Endodermal cell (in vitro differentiated cells): ENCODE measurements at regions not wholly inside any gene's neighbourhood (a gene's known extent, or its start where the extent isn't known, plus 50 kb on each side); places are given as distances from the start of the nearest gene placed in this dataset.
A peak's percentile ranks its signal among the peaks of the same experiment; 100 is the strongest.

Experiments used
- DNase-seq: peaks from one replicate; pipeline ENCODE4 v3.0.0-alpha.2; 2017
- H3K27ac ChIP-seq: 2 replicates; pipeline ENCODE4 v1.5.1; 2013; ENCODE audit warnings: mild to moderate bottlenecking, low read depth, low read length, moderate library complexity
- H3K27me3 ChIP-seq: 2 replicates; pipeline ENCODE4 v1.6.1; 2013; ENCODE audit warnings: mild to moderate bottlenecking, low read length, moderate library complexity; ENCODE audit not compliant: insufficient read depth, control insufficient read depth, poor library complexity, severe bottlenecking
- H3K36me3 ChIP-seq: 2 replicates; pipeline ENCODE4 v1.7.0; 2013; ENCODE audit warnings: mild to moderate bottlenecking, low read length, moderate library complexity; ENCODE audit not compliant: control insufficient read depth, insufficient read depth
- H3K4me1 ChIP-seq: one replicate; pipeline ENCODE4 v1.7.0; 2013; ENCODE audit warnings: low read length; ENCODE audit not compliant: control insufficient read depth, insufficient read depth
- H3K4me3 ChIP-seq: 2 replicates; pipeline ENCODE4 v1.5.1; 2013; ENCODE audit warnings: mild to moderate bottlenecking, low read length, moderate library complexity
- H3K9ac ChIP-seq: 2 replicates; pipeline ENCODE4 v1.6.1; 2013; ENCODE audit warnings: mild to moderate bottlenecking, low read length, moderate library complexity; ENCODE audit not compliant: poor library complexity, severe bottlenecking; ENCODE audit errors: extremely low read depth
- H3K9me3 ChIP-seq: 2 replicates; pipeline ENCODE4 v1.6.1; 2013; ENCODE audit warnings: mild to moderate bottlenecking, low read length, moderate library complexity; ENCODE audit not compliant: control insufficient read depth
- H3K27ac Mint-ChIP-seq: 2 replicates; pipeline ENCODE4 v1.8.0; 2020; ENCODE audit warnings: mixed read lengths
- H3K27me3 Mint-ChIP-seq: 2 replicates; pipeline ENCODE4 v1.8.0; 2021; ENCODE audit warnings: mild to moderate bottlenecking, mixed read lengths; ENCODE audit not compliant: insufficient read depth
- H3K36me3 Mint-ChIP-seq: 2 replicates; pipeline ENCODE4 v1.8.0; 2020; ENCODE audit warnings: low read depth, mixed read lengths
- H3K4me1 Mint-ChIP-seq: 2 replicates; pipeline ENCODE4 v1.8.0; 2020; ENCODE audit warnings: mixed read lengths
- H3K4me3 Mint-ChIP-seq: 2 replicates; pipeline ENCODE4 v1.8.0; 2020; ENCODE audit warnings: mild to moderate bottlenecking, moderate library complexity, mixed read lengths
- H3K9me3 Mint-ChIP-seq: 2 replicates; pipeline ENCODE4 v1.8.0; 2020; ENCODE audit warnings: mild to moderate bottlenecking, mixed read lengths
- CTCF ChIP-seq: fragments of 200-600 bp; sonication (generic); conservative IDR thresholded peaks from 2 replicates; pipeline ENCODE4 v1.5.0; 2021; ENCODE audit warnings: antibody characterized with exemption, mild to moderate bottlenecking
- WGBS, 2 experiments: methylation state at CpG; one replicate each; pipeline versions ENCODE4 v1.1.5 to v1.1.7; 2013; ENCODE audit warnings: missing lambda C conversion rate in 2 of 2, mixed read lengths in 1 of 2; ENCODE audit not compliant: insufficient coverage in 1 of 2, insufficient read length in 1 of 2; 5-methylcytosine and 5-hydroxymethylcytosine counted together

- H3K9me3 Mint-ChIP-seq: no peaks in the 10 kb centered on the region
- H3K36me3 Mint-ChIP-seq: no peaks in the 10 kb centered on the region
- H3K4me1 Mint-ChIP-seq: no peaks in the 10 kb centered on the region
- no peak overlapping the region for H3K27ac Mint-ChIP-seq
- no peaks in the 10 kb centered on the region for H3K4me1 ChIP-seq
- TF ChIP-seq CTCF: no peak
- no peak overlapping the region for H3K4me3 Mint-ChIP-seq
- no peak for DNase-seq
- H3K9ac ChIP-seq: no peak overlapping the region
- 79 to 84% methylated on average over 1 to 2 of the region's 2 CpGs for WGBS, 2 experiments
- H3K27me3 Mint-ChIP-seq: no peaks in the 10 kb centered on the region
- H3K4me3 ChIP-seq: no peak overlapping the region
- H3K36me3 ChIP-seq: no peaks in the 10 kb centered on the region
- H3K27ac ChIP-seq: no peak overlapping the region
- no peaks in the 10 kb centered on the region for H3K9me3 ChIP-seq
- H3K27me3 ChIP-seq: no peaks in the 10 kb centered on the region
Measured at GRCh38 chr3:162348912-162349311, 852.3 kb downstream of the OTOL1 start.

GRCh38 chr3:162353414-162353813 is 856.8 kb downstream of the OTOL1 start:
- no peak overlapping the region for H3K27ac ChIP-seq
- no peak overlapping the region for H3K9ac ChIP-seq
- TF ChIP-seq CTCF: peak; percentile 14
- Mint-ChIP-seq H3K27me3 (no peaks in the 10 kb centered on the region), H3K36me3 (no peaks in the 10 kb centered on the region), H3K4me1 (no peaks in the 10 kb centered on the region), H3K4me3 (no peak overlapping the region), H3K9me3 (no peaks in the 10 kb centered on the region), H3K27ac (no peak overlapping the region)
- no peaks in the 10 kb centered on the region for H3K36me3 ChIP-seq
- no peaks in the 10 kb centered on the region for H3K9me3 ChIP-seq
- H3K27me3 ChIP-seq: no peaks in the 10 kb centered on the region
- 78 to 100% methylated on average over 2 of the region's 2 CpGs for WGBS, 2 experiments
- H3K4me1 ChIP-seq: no peaks in the 10 kb centered on the region
- DNase-seq: no peak
- no peak overlapping the region for H3K4me3 ChIP-seq

GRCh38 chr3:162354356-162354755 is 857.7 kb downstream of the OTOL1 start:
- no peak overlapping the region for H3K4me3 Mint-ChIP-seq
- no peak overlapping the region for H3K9ac ChIP-seq
- no peak for TF ChIP-seq CTCF
- H3K27me3 ChIP-seq: no peaks in the 10 kb centered on the region
- H3K27ac ChIP-seq: no peak overlapping the region
- H3K27ac Mint-ChIP-seq: no peak overlapping the region
- DNase-seq: no peak
- no peaks in the 10 kb centered on the region for H3K27me3 Mint-ChIP-seq
- H3K36me3 Mint-ChIP-seq: no peaks in the 10 kb centered on the region
- H3K9me3 Mint-ChIP-seq: no peaks in the 10 kb centered on the region
- H3K4me3 ChIP-seq: no peak overlapping the region
- H3K4me1 Mint-ChIP-seq: no peaks in the 10 kb centered on the region
- no peaks in the 10 kb centered on the region for H3K4me1 ChIP-seq
- no peaks in the 10 kb centered on the region for H3K9me3 ChIP-seq
- no CpG with 5 or more reads among the region's 1 CpG for WGBS, 2 experiments
- no peaks in the 10 kb centered on the region for H3K36me3 ChIP-seq
